Endothelial cell of umbilical vein (primary cell): ENCODE measurements at regions not wholly inside any gene's neighbourhood (a gene's known extent, or its start where the extent isn't known, plus 50 kb on each side); places are given as distances from the start of the nearest gene placed in this dataset.

ENCODE experiments used
- EZH2 ChIP-seq: IDR thresholded peaks from 2 replicates; pipeline ENCODE4 v1.6.1; 2012; ENCODE audit warnings: borderline replicate concordance, low read depth, mild to moderate bottlenecking, moderate library complexity, low read length, inconsistent platforms; ENCODE audit not compliant: severe bottlenecking
- FOS ChIP-seq: IDR thresholded peaks from 2 replicates; pipeline ENCODE4 v1.6.1; 2011; ENCODE audit warnings: mild to moderate bottlenecking, low read length, moderate library complexity, borderline replicate concordance; ENCODE audit not compliant: insufficient read depth
- MYC ChIP-seq: IDR thresholded peaks from one replicate; pipeline ENCODE4 v1.6.1; 2011; ENCODE audit warnings: mild to moderate bottlenecking, low read depth, low read length
- POLR2A ChIP-seq: IDR thresholded peaks from 2 replicates; pipeline ENCODE4 v1.6.1; 2012; ENCODE audit warnings: low read depth, mild to moderate bottlenecking, control low read depth, low read length
- POLR2AphosphoS5 ChIP-seq: IDR thresholded peaks from 2 replicates; pipeline ENCODE4 v1.6.1; 2012; ENCODE audit warnings: low read depth, mild to moderate bottlenecking, control low read depth, low read length, moderate library complexity; ENCODE audit not compliant: insufficient read depth
- TF ChIP-seq, protein P1 (sequence below), 2 donors: IDR thresholded peaks; 1 replicate in 1 of 2; 2 replicates in 1 of 2; pipeline ENCODE4 v1.5.1; 2011; ENCODE audit warnings: low read length in 2 of 2, mild to moderate bottlenecking in 2 of 2, moderate library complexity in 2 of 2, control low read depth in 1 of 2, inconsistent platforms in 1 of 2, low read depth in 1 of 2; ENCODE audit not compliant: insufficient read depth in 1 of 2; ENCODE audit errors: extremely low read depth in 1 of 2
- TF ChIP-seq, protein P2 (sequence below): IDR thresholded peaks from 2 replicates; pipeline ENCODE4 v1.6.1; 2011; ENCODE audit not compliant: insufficient read depth, insufficient read length

DNA sequence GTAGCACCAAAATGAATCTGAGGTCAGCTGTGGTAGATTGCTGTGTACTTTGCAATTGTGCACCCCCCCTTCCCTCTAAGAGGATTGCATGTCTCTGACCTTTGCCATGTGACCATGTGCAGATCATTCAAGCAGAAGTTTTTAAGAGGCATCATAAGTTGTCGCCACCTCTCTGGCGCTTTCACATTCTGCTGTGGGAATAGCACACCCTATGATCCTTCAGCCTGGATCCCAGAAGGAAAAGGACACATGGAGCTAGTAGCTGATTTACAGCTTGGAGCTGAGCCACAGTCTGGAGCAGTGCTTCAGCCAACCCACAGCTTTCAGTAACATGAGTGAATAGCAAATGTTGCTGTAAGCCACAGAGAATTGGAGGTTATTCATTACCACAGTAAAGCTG is 158.5 kb downstream of the TSEN15 start:
- TF ChIP-seq POLR2A = no peak
- TF ChIP-seq, protein P1, sequence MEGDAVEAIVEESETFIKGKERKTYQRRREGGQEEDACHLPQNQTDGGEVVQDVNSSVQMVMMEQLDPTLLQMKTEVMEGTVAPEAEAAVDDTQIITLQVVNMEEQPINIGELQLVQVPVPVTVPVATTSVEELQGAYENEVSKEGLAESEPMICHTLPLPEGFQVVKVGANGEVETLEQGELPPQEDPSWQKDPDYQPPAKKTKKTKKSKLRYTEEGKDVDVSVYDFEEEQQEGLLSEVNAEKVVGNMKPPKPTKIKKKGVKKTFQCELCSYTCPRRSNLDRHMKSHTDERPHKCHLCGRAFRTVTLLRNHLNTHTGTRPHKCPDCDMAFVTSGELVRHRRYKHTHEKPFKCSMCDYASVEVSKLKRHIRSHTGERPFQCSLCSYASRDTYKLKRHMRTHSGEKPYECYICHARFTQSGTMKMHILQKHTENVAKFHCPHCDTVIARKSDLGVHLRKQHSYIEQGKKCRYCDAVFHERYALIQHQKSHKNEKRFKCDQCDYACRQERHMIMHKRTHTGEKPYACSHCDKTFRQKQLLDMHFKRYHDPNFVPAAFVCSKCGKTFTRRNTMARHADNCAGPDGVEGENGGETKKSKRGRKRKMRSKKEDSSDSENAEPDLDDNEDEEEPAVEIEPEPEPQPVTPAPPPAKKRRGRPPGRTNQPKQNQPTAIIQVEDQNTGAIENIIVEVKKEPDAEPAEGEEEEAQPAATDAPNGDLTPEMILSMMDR (IDR thresholded peaks at IDR 0.05; ENCODE audit: extremely low read depth in 1 of 2, insufficient read depth in 1 of 2, low read depth in 1 of 2, low read length in 2 of 2) = no peak
- no peak for TF ChIP-seq MYC
- no peak for TF ChIP-seq FOS
- TF ChIP-seq EZH2 = no peak
- TF ChIP-seq, protein P2, sequence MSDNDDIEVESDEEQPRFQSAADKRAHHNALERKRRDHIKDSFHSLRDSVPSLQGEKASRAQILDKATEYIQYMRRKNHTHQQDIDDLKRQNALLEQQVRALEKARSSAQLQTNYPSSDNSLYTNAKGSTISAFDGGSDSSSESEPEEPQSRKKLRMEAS = no peak
- TF ChIP-seq POLR2AphosphoS5 = no peak
